ENCODE measurements at regions not wholly inside any gene's neighbourhood (a gene's known extent, or its start where the extent isn't known, plus 50 kb on each side); places are given as distances from the start of the nearest gene placed in this dataset.

DNA sequence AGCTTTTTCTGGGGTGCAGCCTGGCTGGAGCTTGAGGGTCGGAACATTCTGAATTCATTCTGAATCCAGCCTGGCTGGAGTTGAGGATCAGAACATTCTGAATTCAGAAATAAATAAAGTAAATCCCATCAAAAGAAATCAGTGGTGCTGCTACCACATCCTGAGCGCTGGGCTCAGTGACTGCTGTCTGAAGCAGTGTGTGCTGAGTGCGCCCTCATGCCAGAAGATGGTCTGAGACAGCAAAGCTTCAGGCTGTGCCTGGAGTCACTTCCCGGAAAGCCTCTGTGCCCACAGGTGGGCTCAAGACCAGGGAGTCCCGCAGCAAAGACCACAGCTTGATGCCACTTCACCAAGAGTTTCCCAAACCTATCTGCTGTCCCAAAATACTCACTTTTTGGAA lies 187.9 kb downstream of the VAPA start:
- TF ChIP-seq, protein P1, sequence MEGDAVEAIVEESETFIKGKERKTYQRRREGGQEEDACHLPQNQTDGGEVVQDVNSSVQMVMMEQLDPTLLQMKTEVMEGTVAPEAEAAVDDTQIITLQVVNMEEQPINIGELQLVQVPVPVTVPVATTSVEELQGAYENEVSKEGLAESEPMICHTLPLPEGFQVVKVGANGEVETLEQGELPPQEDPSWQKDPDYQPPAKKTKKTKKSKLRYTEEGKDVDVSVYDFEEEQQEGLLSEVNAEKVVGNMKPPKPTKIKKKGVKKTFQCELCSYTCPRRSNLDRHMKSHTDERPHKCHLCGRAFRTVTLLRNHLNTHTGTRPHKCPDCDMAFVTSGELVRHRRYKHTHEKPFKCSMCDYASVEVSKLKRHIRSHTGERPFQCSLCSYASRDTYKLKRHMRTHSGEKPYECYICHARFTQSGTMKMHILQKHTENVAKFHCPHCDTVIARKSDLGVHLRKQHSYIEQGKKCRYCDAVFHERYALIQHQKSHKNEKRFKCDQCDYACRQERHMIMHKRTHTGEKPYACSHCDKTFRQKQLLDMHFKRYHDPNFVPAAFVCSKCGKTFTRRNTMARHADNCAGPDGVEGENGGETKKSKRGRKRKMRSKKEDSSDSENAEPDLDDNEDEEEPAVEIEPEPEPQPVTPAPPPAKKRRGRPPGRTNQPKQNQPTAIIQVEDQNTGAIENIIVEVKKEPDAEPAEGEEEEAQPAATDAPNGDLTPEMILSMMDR (IDR thresholded peaks at IDR 0.05), result no peak
- no peak for TF ChIP-seq POLR2A (IDR thresholded peaks at IDR 0.05)

All from prostate gland (tissue), 2 donors.